B cell (primary cell): ENCODE measurements at regions not wholly inside any gene's neighbourhood (a gene's known extent, or its start where the extent isn't known, plus 50 kb on each side); places are given as distances from the start of the nearest gene placed in this dataset.
A peak's percentile ranks its signal among the peaks of the same experiment; 100 is the strongest.

Source experiments
- ATAC-seq: fragments of 200-7000 bp; cut with Tn5 transposase; one replicate; pipeline ENCODE4 v1.10.0; 2021; ENCODE audit warnings: low read depth, mild to moderate bottlenecking, moderate number of reproducible peaks, moderate library complexity
- CTCF ChIA-PET: fragments of 350-600 bp; sonication (Branson Sonifier 250); formaldehyde crosslinking; loops from one replicate; lab custom pipeline; 2021; ENCODE audit warnings: antibody characterized with exemption, inconsistent platforms; lab: Charles Lee
- POLR2A ChIA-PET: fragments of 350-600 bp; sonication (Branson Sonifier 250); formaldehyde crosslinking; loops from one replicate; lab custom pipeline; 2021; ENCODE audit warnings: antibody characterized with exemption; lab: Charles Lee
- DNase-seq: peaks from one replicate; pipeline ENCODE4 v3.0.0; 2013
- H2AFZ ChIP-seq: 2 replicates; pipeline ENCODE4 v1.6.1; 2012; ENCODE audit warnings: mild to moderate bottlenecking, low read depth, low read length; ENCODE audit not compliant: insufficient read depth, poor library complexity, severe bottlenecking
- H3K27ac ChIP-seq, 2 donors: 1 replicate in 1 of 2; 2 replicates in 1 of 2; pipeline ENCODE4 v1.5.1; 2012 to 2013; ENCODE audit warnings: low read length in 2 of 2, mild to moderate bottlenecking in 2 of 2, moderate library complexity in 1 of 2
- H3K27me3 ChIP-seq, 4 experiments: fragments of 200-600 bp in 1 of 4; sonication (generic) in 1 of 4; replicated peaks in 1 of 4; 1 replicate in 2 of 4; 2 replicates in 2 of 4; pipeline versions ENCODE4 v1.6.1 to v1.7.0; 2013 to 2016; ENCODE audit warnings: low read length in 3 of 4, mild to moderate bottlenecking in 2 of 4, mixed read lengths in 1 of 4, moderate library complexity in 1 of 4; ENCODE audit not compliant: insufficient read depth in 4 of 4, control insufficient read depth in 3 of 4; ENCODE audit errors: control extremely low read depth in 1 of 4
- H3K36me3 ChIP-seq, 2 experiments: replicated peaks in 1 of 2; 1 replicate in 1 of 2; 2 replicates in 1 of 2; pipeline versions ENCODE4 v1.6.1 to v1.7.1; 2013; ENCODE audit warnings: low read length in 1 of 2; ENCODE audit not compliant: insufficient read depth in 2 of 2, control insufficient read depth in 1 of 2; ENCODE audit errors: control extremely low read depth in 1 of 2, extremely low read depth in 1 of 2
- H3K4me1 ChIP-seq, 2 donors: fragments of 200-600 bp in 1 of 2; sonication (generic) in 1 of 2; 1 replicate in 1 of 2; 2 replicates in 1 of 2; pipeline versions ENCODE4 v1.5.1 to v1.6.1; 2013 to 2017; ENCODE audit warnings: low read length in 2 of 2; ENCODE audit not compliant: control insufficient read depth in 2 of 2, insufficient read depth in 2 of 2
- H3K4me2 ChIP-seq: replicated peaks from 2 replicates; pipeline ENCODE3; 2012; ENCODE audit warnings: mild to moderate bottlenecking, low read depth, low read length; ENCODE audit not compliant: poor library complexity, severe bottlenecking
- H3K4me3 ChIP-seq, 5 experiments: fragments of 200-600 bp in 1 of 5; sonication (generic) in 1 of 5; 1 replicate in 3 of 5; 2 replicates in 2 of 5; pipeline versions ENCODE4 v1.5.1 to v1.7.0; 2011 to 2016; ENCODE audit warnings: low read length in 4 of 5, mild to moderate bottlenecking in 4 of 5, low read depth in 2 of 5, control low read depth in 1 of 5, moderate library complexity in 1 of 5; ENCODE audit not compliant: insufficient read depth in 1 of 5; ENCODE audit errors: control extremely low read depth in 1 of 5, extremely low read depth in 1 of 5
- H3K79me2 ChIP-seq: fragments of 200-600 bp; sonication (generic); one replicate; pipeline ENCODE4 v1.6.0; 2016; ENCODE audit warnings: low read length; ENCODE audit not compliant: control insufficient read depth, insufficient read depth
- H3K9ac ChIP-seq: fragments of 200-600 bp; sonication (generic); 2 replicates; pipeline ENCODE4 v1.6.1; 2017; ENCODE audit warnings: mild to moderate bottlenecking, low read length, moderate library complexity
- H3K9me3 ChIP-seq, 3 donors: one replicate each; pipeline versions ENCODE4 v1.6.1 to v1.7.1; 2013; ENCODE audit warnings: low read length in 2 of 3; ENCODE audit not compliant: control insufficient read depth in 2 of 3, insufficient read depth in 1 of 3; ENCODE audit errors: control extremely low read depth in 1 of 3
- H4K20me1 ChIP-seq: 2 replicates; pipeline ENCODE4 v1.6.0; 2012; ENCODE audit warnings: mild to moderate bottlenecking, low read length; ENCODE audit not compliant: insufficient read depth, control insufficient read depth, poor library complexity, severe bottlenecking
- H3K27ac Mint-ChIP-seq: one replicate; pipeline ENCODE4 v1.8.0; 2021; ENCODE audit warnings: mixed read lengths
- H3K27me3 Mint-ChIP-seq: one replicate; pipeline ENCODE4 v1.8.0; 2021; ENCODE audit warnings: mixed read lengths
- H3K4me1 Mint-ChIP-seq: one replicate; pipeline ENCODE4 v1.8.0; 2021; ENCODE audit warnings: mixed read lengths
- H3K4me3 Mint-ChIP-seq: one replicate; pipeline ENCODE4 v1.8.0; 2021; ENCODE audit warnings: mixed read lengths
- H3K9me3 Mint-ChIP-seq: one replicate; pipeline ENCODE4 v1.8.0; 2022; ENCODE audit warnings: mixed read lengths; ENCODE audit not compliant: insufficient read depth
- EZH2 ChIP-seq: IDR thresholded peaks from 2 replicates; pipeline ENCODE4 v1.6.1; 2012; ENCODE audit warnings: borderline replicate concordance, low read depth, mild to moderate bottlenecking, moderate library complexity, low read length; ENCODE audit not compliant: insufficient read depth, poor library complexity, severe bottlenecking
- WGBS: methylation state at CpG from one replicate; pipeline ENCODE4 v1.1.5; 2013; ENCODE audit warnings: missing lambda C conversion rate; ENCODE audit not compliant: insufficient coverage; 5-methylcytosine and 5-hydroxymethylcytosine counted together
- intact Hi-C: fragments of 100-400 bp; cut with micrococcal nuclease; formaldehyde crosslinking; loops from one replicate; pipeline ENCODE4 v1.10.0; 2022
- TF ChIP-seq, protein P1 (sequence below): fragments of 200-600 bp; IDR thresholded peaks from one replicate; pipeline ENCODE4 v1.8.0; 2022; ENCODE audit warnings: antibody characterized with exemption, mild to moderate bottlenecking

DNA sequence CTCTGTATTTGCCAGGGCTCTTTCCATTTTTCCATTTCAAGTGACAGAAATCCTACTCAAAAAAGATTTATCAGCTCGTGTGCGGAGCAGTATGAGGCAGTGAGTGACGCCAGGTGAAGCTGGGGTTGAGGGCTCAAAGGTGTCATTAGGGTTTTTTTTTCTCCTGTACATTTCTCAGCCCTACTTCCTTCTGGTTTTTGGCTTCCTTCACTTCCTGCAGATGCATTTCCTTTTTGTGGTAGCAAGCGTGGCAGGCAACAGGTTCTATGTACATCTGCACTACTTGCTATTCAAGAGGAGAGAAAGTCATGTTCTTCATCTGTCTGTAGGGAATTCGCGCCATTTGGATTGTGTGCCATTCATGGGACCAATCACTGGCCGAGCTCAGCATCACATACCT is 52.8 kb upstream of the AOAH start:
- POLR2A ChIA-PET = no interaction called here

DNA sequence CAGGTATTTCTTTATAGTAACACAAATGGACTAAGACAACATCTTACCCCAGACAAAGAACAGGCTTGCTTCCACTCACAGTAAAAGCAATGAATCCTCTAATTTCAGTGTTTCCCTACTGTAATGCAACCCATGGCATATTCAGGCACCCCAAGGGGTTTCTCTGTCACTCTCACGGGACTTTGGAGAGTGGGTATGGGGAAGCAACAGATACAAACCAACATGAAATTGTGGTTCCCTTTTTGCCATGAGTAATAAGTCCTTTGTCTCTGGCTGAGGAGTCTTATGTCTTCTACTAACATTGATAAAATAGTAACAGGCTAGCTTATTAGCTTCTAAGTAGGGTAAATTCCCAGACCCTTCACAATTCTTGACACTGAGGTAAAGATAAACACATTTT is 51.4 kb upstream of the AOAH start:
- Histone ChIP-seq H3K4me1 (peaks cover 30 to 35% of the 10 kb centered on the region in 2 donors), H2AFZ (no peak overlapping the region), H3K9me3 (no peaks in the 10 kb centered on the region), H3K4me2 (no peak overlapping the region), H3K79me2 (no peaks in the 10 kb centered on the region), H3K36me3 (no peaks in the 10 kb centered on the region), H3K4me3 (no peak overlapping the region), H3K27ac (no peak overlapping the region), H4K20me1 (no peaks in the 10 kb centered on the region), H3K27me3 (peaks cover 0 to 4% (median 0%) of the 10 kb centered on the region in 4 experiments), H3K9ac (no peak overlapping the region)
- TF ChIP-seq, protein P1, sequence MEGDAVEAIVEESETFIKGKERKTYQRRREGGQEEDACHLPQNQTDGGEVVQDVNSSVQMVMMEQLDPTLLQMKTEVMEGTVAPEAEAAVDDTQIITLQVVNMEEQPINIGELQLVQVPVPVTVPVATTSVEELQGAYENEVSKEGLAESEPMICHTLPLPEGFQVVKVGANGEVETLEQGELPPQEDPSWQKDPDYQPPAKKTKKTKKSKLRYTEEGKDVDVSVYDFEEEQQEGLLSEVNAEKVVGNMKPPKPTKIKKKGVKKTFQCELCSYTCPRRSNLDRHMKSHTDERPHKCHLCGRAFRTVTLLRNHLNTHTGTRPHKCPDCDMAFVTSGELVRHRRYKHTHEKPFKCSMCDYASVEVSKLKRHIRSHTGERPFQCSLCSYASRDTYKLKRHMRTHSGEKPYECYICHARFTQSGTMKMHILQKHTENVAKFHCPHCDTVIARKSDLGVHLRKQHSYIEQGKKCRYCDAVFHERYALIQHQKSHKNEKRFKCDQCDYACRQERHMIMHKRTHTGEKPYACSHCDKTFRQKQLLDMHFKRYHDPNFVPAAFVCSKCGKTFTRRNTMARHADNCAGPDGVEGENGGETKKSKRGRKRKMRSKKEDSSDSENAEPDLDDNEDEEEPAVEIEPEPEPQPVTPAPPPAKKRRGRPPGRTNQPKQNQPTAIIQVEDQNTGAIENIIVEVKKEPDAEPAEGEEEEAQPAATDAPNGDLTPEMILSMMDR = no peak
- TF ChIP-seq EZH2 = no peak
- Mint-ChIP-seq H3K4me1 (peaks cover 33% of the 10 kb centered on the region), H3K27me3 (peaks cover 13% of the 10 kb centered on the region), H3K4me3 (no peak overlapping the region), H3K27ac (no peak overlapping the region), H3K9me3 (no peaks in the 10 kb centered on the region)
- POLR2A ChIA-PET = no interaction called here
- no CpG with 5 or more reads among the region's 1 CpG for WGBS
- DNase-seq (peak; percentile 19), ATAC-seq (peak; percentile 17)
- CTCF ChIA-PET = interaction anchor here (1.3 kb wide), 1 partner anchor 288 kb away, joined by 3 read pairs; no protein-coding TSS in a partner anchor
- intact Hi-C loops = loop anchor here (5.0 kb wide), 1 partner anchor 38 kb away; no protein-coding TSS in a partner anchor

More for the DNA sequence above, 52.8 kb upstream of the AOAH start:
- CTCF ChIA-PET = no interaction called here
- Mint-ChIP-seq H3K9me3 (peaks cover 4% of the 10 kb centered on the region), H3K4me1 (peaks cover 33% of the 10 kb centered on the region), H3K4me3 (peak overlapping the region; percentile 60), H3K27ac (peak overlapping the region; percentile 6), H3K27me3 (peaks cover 21% of the 10 kb centered on the region)
- intact Hi-C loops = loop anchor here (5.0 kb wide), 1 partner anchor 40 kb away; no protein-coding TSS in a partner anchor
- TF ChIP-seq EZH2 = no peak
- TF ChIP-seq, protein P1 = no peak
- Histone ChIP-seq H3K27ac (peak overlapping the region in 1 of 2 donors; percentile 36), H3K4me3 (peak overlapping the region in 2 of 5 experiments; percentile 1 to 8), H3K4me1 (peaks cover 30 to 35% of the 10 kb centered on the region in 2 donors), H2AFZ (no peak overlapping the region), H3K4me2 (peak overlapping the region; percentile 58), H3K79me2 (no peaks in the 10 kb centered on the region), H3K9me3 (peaks cover 0 to 2% (median 2%) of the 10 kb centered on the region in 3 donors), H4K20me1 (no peaks in the 10 kb centered on the region), H3K9ac (peak overlapping the region; percentile 9), H3K27me3 (peaks cover 0 to 4% (median 0%) of the 10 kb centered on the region in 4 experiments), H3K36me3 (no peaks in the 10 kb centered on the region)
- ATAC-seq (peak; percentile 54), DNase-seq (peak; percentile 51)
- WGBS = no CpG with 5 or more reads among the region's 7 CpGs
